ENCODE measurements at regions not wholly inside any gene's neighbourhood (a gene's known extent, or its start where the extent isn't known, plus 50 kb on each side); places are given as distances from the start of the nearest gene placed in this dataset.

GRCh38 chr4:158998624-158999023, 104.3 kb upstream of the RAPGEF2 start (continued):
- TF ChIP-seq, protein P1, sequence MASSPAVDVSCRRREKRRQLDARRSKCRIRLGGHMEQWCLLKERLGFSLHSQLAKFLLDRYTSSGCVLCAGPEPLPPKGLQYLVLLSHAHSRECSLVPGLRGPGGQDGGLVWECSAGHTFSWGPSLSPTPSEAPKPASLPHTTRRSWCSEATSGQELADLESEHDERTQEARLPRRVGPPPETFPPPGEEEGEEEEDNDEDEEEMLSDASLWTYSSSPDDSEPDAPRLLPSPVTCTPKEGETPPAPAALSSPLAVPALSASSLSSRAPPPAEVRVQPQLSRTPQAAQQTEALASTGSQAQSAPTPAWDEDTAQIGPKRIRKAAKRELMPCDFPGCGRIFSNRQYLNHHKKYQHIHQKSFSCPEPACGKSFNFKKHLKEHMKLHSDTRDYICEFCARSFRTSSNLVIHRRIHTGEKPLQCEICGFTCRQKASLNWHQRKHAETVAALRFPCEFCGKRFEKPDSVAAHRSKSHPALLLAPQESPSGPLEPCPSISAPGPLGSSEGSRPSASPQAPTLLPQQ (tag by site-specific recombination; IDR thresholded peaks at IDR 0.05), result no peak

DNA sequence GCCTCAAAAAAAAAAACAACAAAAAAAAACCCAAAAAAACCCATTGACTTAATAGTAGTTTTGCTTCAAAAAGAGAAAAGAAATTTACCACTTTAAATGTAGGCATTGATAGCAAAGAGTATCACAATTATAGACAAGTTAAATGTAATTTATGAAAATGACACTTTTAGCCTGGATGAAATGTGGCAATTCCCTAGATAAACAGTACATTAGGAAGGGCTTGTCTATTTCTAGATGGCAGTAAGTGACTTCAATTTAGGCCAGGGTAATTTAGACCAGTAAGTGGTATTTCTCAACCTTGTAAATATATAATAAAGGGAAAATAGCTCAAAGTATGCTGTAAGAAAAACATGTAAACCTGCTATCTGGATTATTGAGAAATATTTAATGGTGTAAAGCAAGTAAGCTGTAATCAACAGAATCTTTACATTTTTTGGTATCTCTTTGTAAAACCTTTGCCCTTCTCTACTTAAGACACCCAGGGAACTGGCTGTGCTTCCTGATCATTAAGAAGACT, 103.7 kb upstream of the RAPGEF2 start:
- peak; percentile 90 for TF ChIP-seq PRDM6 (tag by site-specific recombination; IDR thresholded peaks at IDR 0.05)
- TF ChIP-seq ZNF433 (tag by site-specific recombination; IDR thresholded peaks at IDR 0.05; ENCODE audit: low read depth), result no peak
- TF ChIP-seq, protein P1 (tag by site-specific recombination; IDR thresholded peaks at IDR 0.05), result peak; percentile 4; the same call in 1 of the 2 replicates
- no peak overlapping the region for H3K27ac ChIP-seq (ENCODE audit: extremely low read depth, low read depth, low read length)
- ChIA-PET CTCF (interaction anchor here (0.7 to 0.9 kb wide), 2 partner anchors 94 to 218 kb away, joined by 3 read pairs; no protein-coding TSS in a partner anchor), POLR2A (no interaction called here)
- peaks cover 17% of the 10 kb centered on the region for H3K4me1 ChIP-seq (ENCODE audit: control insufficient read depth, insufficient read depth, low read length)
- no peak overlapping the region for H3K4me3 ChIP-seq (ENCODE audit: low read depth, low read length)
- H3K36me3 ChIP-seq (ENCODE audit: control insufficient read depth in 2 of 2, insufficient read depth in 1 of 2, low read length in 2 of 2), result no peaks in the 10 kb centered on the region
- no peaks in the 10 kb centered on the region for H3K9me3 ChIP-seq (ENCODE audit: control insufficient read depth, insufficient read depth, low read depth, low read length)

- Histone ChIP-seq H3K27ac (ENCODE audit: extremely low read depth, low read depth, low read length) (no peak overlapping the region), H3K36me3 (ENCODE audit: control insufficient read depth in 2 of 2, insufficient read depth in 1 of 2, low read length in 2 of 2) (no peaks in the 10 kb centered on the region), H3K4me1 (ENCODE audit: control insufficient read depth, insufficient read depth, low read length) (peaks cover 17% of the 10 kb centered on the region), H3K9me3 (ENCODE audit: control insufficient read depth, insufficient read depth, low read depth, low read length) (no peaks in the 10 kb centered on the region), H3K4me3 (ENCODE audit: low read depth, low read length) (no peak overlapping the region)
- POLR2A ChIA-PET, result no interaction called here
- CTCF ChIA-PET, result interaction anchor here (0.7 kb wide), 1 partner anchor 95 kb away, joined by 3 read pairs; no protein-coding TSS in a partner anchor
- TF ChIP-seq ZNF660 (tag by site-specific recombination; IDR thresholded peaks at IDR 0.05) (no peak), ATF2 (tag by site-specific recombination; IDR thresholded peaks at IDR 0.05; ENCODE audit: low read depth) (no peak)
Measured at GRCh38 chr4:158999849-159000248, 103.0 kb upstream of the RAPGEF2 start.

GRCh38 chr4:159002950-159003349, 99.9 kb upstream of the RAPGEF2 start:
- ChIA-PET POLR2A (interaction anchor here (0.6 kb wide), 1 partner anchor 16 kb away, joined by 3 read pairs; no protein-coding TSS in a partner anchor), CTCF (interaction anchor here (0.5 kb wide), 1 partner anchor 443 kb away, joined by 6 read pairs; no protein-coding TSS in a partner anchor)

More at GRCh38 chr4:159002950-159003349, 99.9 kb upstream of the RAPGEF2 start:
- TF ChIP-seq ZNF132 (tag by site-specific recombination; IDR thresholded peaks at IDR 0.05; ENCODE audit: borderline replicate concordance) (no peak), KLF1 (tag by site-specific recombination; IDR thresholded peaks at IDR 0.05) (no peak), ZNF707 (tag by site-specific recombination; IDR thresholded peaks at IDR 0.05) (no peak), KLF8 (tag by site-specific recombination; IDR thresholded peaks at IDR 0.05) (no peak), PRDM6 (tag by site-specific recombination; IDR thresholded peaks at IDR 0.05) (peak; percentile 60), ATF2 (tag by site-specific recombination; IDR thresholded peaks at IDR 0.05; ENCODE audit: low read depth) (no peak), TRIM28 (IDR thresholded peaks at IDR 0.05; ENCODE audit: borderline replicate concordance, low read length) (0 out of 2 replicates have a peak, but pooled peaks have one; percentile 49), ZNF747 (tag by site-specific recombination; IDR thresholded peaks at IDR 0.05) (no peak), PRDM1 (tag by site-specific recombination; IDR thresholded peaks at IDR 0.05) (peak; percentile 45; the same call in 1 of the 2 replicates)
- Histone ChIP-seq H3K4me1 (ENCODE audit: control insufficient read depth, insufficient read depth, low read length) (peaks cover 6% of the 10 kb centered on the region; the same call in 1 of the 2 replicates), H3K36me3 (ENCODE audit: control insufficient read depth in 2 of 2, insufficient read depth in 1 of 2, low read length in 2 of 2) (no peaks in the 10 kb centered on the region), H3K9me3 (ENCODE audit: control insufficient read depth, insufficient read depth, low read depth, low read length) (no peaks in the 10 kb centered on the region), H3K27ac (ENCODE audit: extremely low read depth, low read depth, low read length) (0 out of 2 replicates have a peak overlapping the region, but pooled peaks have one; percentile 5), H3K4me3 (ENCODE audit: low read depth, low read length) (no peak overlapping the region)
